Breast epithelium (tissue), 3 donors: ENCODE measurements at regions not wholly inside any gene's neighbourhood (a gene's known extent, or its start where the extent isn't known, plus 50 kb on each side); places are given as distances from the start of the nearest gene placed in this dataset.

Experiments
- POLR2A ChIP-seq: fragments of 450-650 bp; IDR thresholded peaks from one replicate; pipeline ENCODE4 v1.6.1; 2016; ENCODE audit warnings: antibody characterized with exemption, mild to moderate bottlenecking, moderate library complexity
- POLR2AphosphoS5 ChIP-seq, 3 donors: sonication (generic); formaldehyde crosslinking; IDR thresholded peaks; one replicate each; pipeline ENCODE4 v1.6.1; 2017; ENCODE audit warnings: antibody characterized with exemption in 3 of 3
- TF ChIP-seq, protein P1 (sequence below), 3 donors: fragments of 450-650 bp; IDR thresholded peaks; one replicate each; pipeline ENCODE4 v1.5.1; 2016 to 2017; ENCODE audit warnings: antibody characterized with exemption in 3 of 3, mild to moderate bottlenecking in 3 of 3, moderate library complexity in 3 of 3

- TF ChIP-seq POLR2A (no peak), POLR2AphosphoS5 (IDR thresholded peaks at IDR 0.05) (no peak)
- TF ChIP-seq, protein P1, sequence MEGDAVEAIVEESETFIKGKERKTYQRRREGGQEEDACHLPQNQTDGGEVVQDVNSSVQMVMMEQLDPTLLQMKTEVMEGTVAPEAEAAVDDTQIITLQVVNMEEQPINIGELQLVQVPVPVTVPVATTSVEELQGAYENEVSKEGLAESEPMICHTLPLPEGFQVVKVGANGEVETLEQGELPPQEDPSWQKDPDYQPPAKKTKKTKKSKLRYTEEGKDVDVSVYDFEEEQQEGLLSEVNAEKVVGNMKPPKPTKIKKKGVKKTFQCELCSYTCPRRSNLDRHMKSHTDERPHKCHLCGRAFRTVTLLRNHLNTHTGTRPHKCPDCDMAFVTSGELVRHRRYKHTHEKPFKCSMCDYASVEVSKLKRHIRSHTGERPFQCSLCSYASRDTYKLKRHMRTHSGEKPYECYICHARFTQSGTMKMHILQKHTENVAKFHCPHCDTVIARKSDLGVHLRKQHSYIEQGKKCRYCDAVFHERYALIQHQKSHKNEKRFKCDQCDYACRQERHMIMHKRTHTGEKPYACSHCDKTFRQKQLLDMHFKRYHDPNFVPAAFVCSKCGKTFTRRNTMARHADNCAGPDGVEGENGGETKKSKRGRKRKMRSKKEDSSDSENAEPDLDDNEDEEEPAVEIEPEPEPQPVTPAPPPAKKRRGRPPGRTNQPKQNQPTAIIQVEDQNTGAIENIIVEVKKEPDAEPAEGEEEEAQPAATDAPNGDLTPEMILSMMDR (IDR thresholded peaks at IDR 0.05) = no peak
Observed at GRCh38 chr10:109746861-109747260, 176.4 kb downstream of the XPNPEP1 start.
